ENCODE measurements at regions not wholly inside any gene's neighbourhood (a gene's known extent, or its start where the extent isn't known, plus 50 kb on each side); places are given as distances from the start of the nearest gene placed in this dataset.
"Not testable (repeated sequence)": the region's sequence is repeated elsewhere in the genome, so short reads cannot be mapped to it uniquely, and the experiment has no call there.

DNA sequence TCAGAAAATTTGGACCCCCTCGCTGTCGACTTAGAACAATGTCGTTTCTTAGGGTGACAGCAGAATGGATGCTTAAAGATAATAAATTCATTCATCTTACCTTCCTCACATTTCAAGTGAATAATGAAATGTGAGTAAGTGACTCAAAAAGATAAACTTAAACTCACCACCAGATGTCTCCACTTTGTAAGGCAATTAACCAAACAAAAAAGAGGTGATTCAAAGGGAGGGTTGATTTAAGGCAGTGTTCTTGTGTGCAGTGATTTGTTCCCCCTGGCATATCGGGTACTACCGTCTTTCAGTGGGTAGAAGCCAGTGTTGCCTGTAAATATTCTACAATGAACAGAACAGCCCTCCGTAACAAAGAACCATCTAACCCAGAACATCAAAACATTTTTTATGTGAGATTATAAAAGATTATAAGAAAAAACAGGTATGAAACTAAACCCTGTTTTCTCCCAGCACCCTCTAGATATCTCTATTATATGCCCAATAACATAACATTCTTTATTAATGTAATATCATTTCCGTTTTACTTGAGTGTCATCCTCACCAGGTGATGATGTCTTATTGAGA, 589.7 kb downstream of the CBLN4 start:
- H3K4me2 ChIP-seq (replicated peaks; ENCODE audit: low read depth, low read length, poor library complexity, severe bottlenecking): no peak overlapping the region
- WGBS (ENCODE audit: insufficient coverage): no CpG with 5 or more reads among the region's 7 CpGs
- no peak overlapping the region for H2AFZ ChIP-seq (ENCODE audit: insufficient read depth, low read depth, low read length, poor library complexity, severe bottlenecking)
- TF ChIP-seq, protein P1, sequence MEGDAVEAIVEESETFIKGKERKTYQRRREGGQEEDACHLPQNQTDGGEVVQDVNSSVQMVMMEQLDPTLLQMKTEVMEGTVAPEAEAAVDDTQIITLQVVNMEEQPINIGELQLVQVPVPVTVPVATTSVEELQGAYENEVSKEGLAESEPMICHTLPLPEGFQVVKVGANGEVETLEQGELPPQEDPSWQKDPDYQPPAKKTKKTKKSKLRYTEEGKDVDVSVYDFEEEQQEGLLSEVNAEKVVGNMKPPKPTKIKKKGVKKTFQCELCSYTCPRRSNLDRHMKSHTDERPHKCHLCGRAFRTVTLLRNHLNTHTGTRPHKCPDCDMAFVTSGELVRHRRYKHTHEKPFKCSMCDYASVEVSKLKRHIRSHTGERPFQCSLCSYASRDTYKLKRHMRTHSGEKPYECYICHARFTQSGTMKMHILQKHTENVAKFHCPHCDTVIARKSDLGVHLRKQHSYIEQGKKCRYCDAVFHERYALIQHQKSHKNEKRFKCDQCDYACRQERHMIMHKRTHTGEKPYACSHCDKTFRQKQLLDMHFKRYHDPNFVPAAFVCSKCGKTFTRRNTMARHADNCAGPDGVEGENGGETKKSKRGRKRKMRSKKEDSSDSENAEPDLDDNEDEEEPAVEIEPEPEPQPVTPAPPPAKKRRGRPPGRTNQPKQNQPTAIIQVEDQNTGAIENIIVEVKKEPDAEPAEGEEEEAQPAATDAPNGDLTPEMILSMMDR (IDR thresholded peaks at IDR 0.05): no peak
- TF ChIP-seq EZH2 (IDR thresholded peaks at IDR 0.05; ENCODE audit: borderline replicate concordance, insufficient read depth, low read depth, low read length, poor library complexity, severe bottlenecking): no peak
- no peak for ATAC-seq (ENCODE audit: low read depth)
- Mint-ChIP-seq H3K9me3 (ENCODE audit: insufficient read depth) (peaks cover 4% of the 10 kb centered on the region), H3K27me3 (no peaks in the 10 kb centered on the region), H3K27ac (no peak overlapping the region), H3K4me1 (no peaks in the 10 kb centered on the region), H3K4me3 (no peak overlapping the region)
- no peaks in the 10 kb centered on the region for H3K4me1 ChIP-seq (ENCODE audit: control insufficient read depth in 2 of 2, insufficient read depth in 2 of 2, low read length in 2 of 2)
- no peaks in the 10 kb centered on the region for H4K20me1 ChIP-seq (ENCODE audit: control insufficient read depth, insufficient read depth, low read length, poor library complexity, severe bottlenecking)
- H3K4me3 ChIP-seq (ENCODE audit: control extremely low read depth in 1 of 5, extremely low read depth in 1 of 5, insufficient read depth in 1 of 5, low read depth in 2 of 5, low read length in 4 of 5): no peak overlapping the region
- no peak overlapping the region for H3K27ac ChIP-seq (ENCODE audit: low read length in 2 of 2)
- no peak overlapping the region for H3K9ac ChIP-seq (ENCODE audit: low read length)
- no peak for DNase-seq
- POLR2A ChIA-PET: no interaction called here
- H3K9me3 ChIP-seq (ENCODE audit: control extremely low read depth in 1 of 3, control insufficient read depth in 2 of 3, insufficient read depth in 1 of 3, low read length in 2 of 3): no peaks in the 10 kb centered on the region
- H3K36me3 ChIP-seq (replicated peaks in 1 of 2; ENCODE audit: control extremely low read depth in 1 of 2, control insufficient read depth in 1 of 2, extremely low read depth in 1 of 2, insufficient read depth in 2 of 2, low read length in 1 of 2): no peaks in the 10 kb centered on the region
- H3K79me2 ChIP-seq (ENCODE audit: control insufficient read depth, insufficient read depth, low read length): no peaks in the 10 kb centered on the region
- H3K27me3 ChIP-seq (replicated peaks in 1 of 4; ENCODE audit: control extremely low read depth in 1 of 4, control insufficient read depth in 3 of 4, insufficient read depth in 4 of 4, low read length in 3 of 4): no peaks in the 10 kb centered on the region
- CTCF ChIA-PET: no interaction called here
- intact Hi-C loops (cut with micrococcal nuclease): no loop called here

DNA sequence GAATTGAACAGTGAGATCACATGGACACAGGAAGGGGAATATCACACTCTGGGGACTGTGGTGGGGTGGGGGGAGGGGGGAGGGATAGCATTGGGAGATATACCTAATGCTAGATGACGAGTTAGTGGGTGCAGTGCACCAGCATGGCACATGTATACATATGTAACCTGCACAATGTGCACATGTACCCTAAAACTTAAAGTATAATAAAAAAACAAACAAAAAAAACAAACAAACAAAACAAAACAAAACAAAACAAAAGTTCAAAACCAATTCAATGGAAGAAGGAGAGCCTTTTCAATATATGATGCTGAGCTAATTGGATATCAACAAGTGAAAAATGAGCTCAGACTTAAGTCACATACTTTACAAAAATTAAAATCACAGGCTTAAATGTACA, 592.8 kb downstream of the CBLN4 start:
- intact Hi-C loops (cut with micrococcal nuclease); ATAC-seq (ENCODE audit: low read depth); H3K27ac Mint-ChIP-seq: not testable (repeated sequence)

More for the DNA sequence above, 592.8 kb downstream of the CBLN4 start:
- CTCF ChIA-PET; H3K9me3 Mint-ChIP-seq (ENCODE audit: insufficient read depth); H3K4me2 ChIP-seq (replicated peaks; ENCODE audit: low read depth, low read length, poor library complexity, severe bottlenecking); H3K27me3 Mint-ChIP-seq; H3K4me1 Mint-ChIP-seq; H3K27ac ChIP-seq (ENCODE audit: low read length in 2 of 2); H3K79me2 ChIP-seq (ENCODE audit: control insufficient read depth, insufficient read depth, low read length); H3K4me1 ChIP-seq (ENCODE audit: control insufficient read depth in 2 of 2, insufficient read depth in 2 of 2, low read length in 2 of 2); POLR2A ChIA-PET; H3K4me3 ChIP-seq (ENCODE audit: control extremely low read depth in 1 of 5, extremely low read depth in 1 of 5, insufficient read depth in 1 of 5, low read depth in 2 of 5, low read length in 4 of 5); H2AFZ ChIP-seq (ENCODE audit: insufficient read depth, low read depth, low read length, poor library complexity, severe bottlenecking); H4K20me1 ChIP-seq (ENCODE audit: control insufficient read depth, insufficient read depth, low read length, poor library complexity, severe bottlenecking); H3K9me3 ChIP-seq (ENCODE audit: control extremely low read depth in 1 of 3, control insufficient read depth in 2 of 3, insufficient read depth in 1 of 3, low read length in 2 of 3); H3K4me3 Mint-ChIP-seq; DNase-seq; H3K27me3 ChIP-seq (replicated peaks in 1 of 4; ENCODE audit: control extremely low read depth in 1 of 4, control insufficient read depth in 3 of 4, insufficient read depth in 4 of 4, low read length in 3 of 4); H3K36me3 ChIP-seq (replicated peaks in 1 of 2; ENCODE audit: control extremely low read depth in 1 of 2, control insufficient read depth in 1 of 2, extremely low read depth in 1 of 2, insufficient read depth in 2 of 2, low read length in 1 of 2); H3K9ac ChIP-seq (ENCODE audit: low read length): not testable (repeated sequence)
- WGBS (ENCODE audit: insufficient coverage): no CpG with 5 or more reads among the region's 1 CpG
